HG03520 (cell line): ENCODE measurements at regions not wholly inside any gene's neighbourhood (a gene's known extent, or its start where the extent isn't known, plus 50 kb on each side); places are given as distances from the start of the nearest gene placed in this dataset.

Experiments
- ATAC-seq: cut with Tn5 transposase; IDR thresholded peaks from one replicate; pipeline ENCODE4 v1.9.1; 2021; ENCODE audit warnings: mild to moderate bottlenecking, moderate library complexity; ENCODE audit not compliant: unreplicated experiment

GRCh38 chr3:68173012-68173634, 518.7 kb upstream of the SUCLG2 start:
- no peak for ATAC-seq

GRCh38 chr3:68172039-68172438, 517.6 kb upstream of the SUCLG2 start:
- no peak for ATAC-seq

- ATAC-seq: no peak
Observed at GRCh38 chr3:68163968-68164367, 509.6 kb upstream of the SUCLG2 start.

- no peak for ATAC-seq
Observed at GRCh38 chr3:68163062-68163461, 508.6 kb upstream of the SUCLG2 start.

- ATAC-seq: no peak
Observed at GRCh38 chr3:68162644-68163043, 508.2 kb upstream of the SUCLG2 start.

GRCh38 chr3:68151359-68151758, 496.9 kb upstream of the SUCLG2 start:
- ATAC-seq: no peak

- ATAC-seq: no peak
Observed at GRCh38 chr3:68148447-68148846, 494.0 kb upstream of the SUCLG2 start.

- no peak for ATAC-seq
Observed at GRCh38 chr3:68142441-68142840, 488.0 kb upstream of the SUCLG2 start.

- ATAC-seq: no peak
Observed at GRCh38 chr3:68139897-68140296, 485.5 kb upstream of the SUCLG2 start.

- no peak for ATAC-seq
Observed at GRCh38 chr3:68136411-68136810, 482.0 kb upstream of the SUCLG2 start.

GRCh38 chr3:68135067-68135466, 480.7 kb upstream of the SUCLG2 start:
- no peak for ATAC-seq

- no peak for ATAC-seq
Observed at GRCh38 chr3:68129065-68129464, 474.7 kb upstream of the SUCLG2 start.

- ATAC-seq: no peak
Observed at GRCh38 chr3:68123231-68123630, 468.8 kb upstream of the SUCLG2 start.

- ATAC-seq: no peak
Observed at GRCh38 chr3:68121287-68121686, 466.9 kb upstream of the SUCLG2 start.

GRCh38 chr3:68116580-68116979, 462.2 kb upstream of the SUCLG2 start:
- no peak for ATAC-seq

- no peak for ATAC-seq
Observed at GRCh38 chr3:68103811-68104210, 449.4 kb upstream of the SUCLG2 start.

GRCh38 chr3:68090571-68090970, 436.2 kb upstream of the SUCLG2 start:
- no peak for ATAC-seq

- no peak for ATAC-seq
Observed at GRCh38 chr3:68089572-68090011, 435.2 kb upstream of the SUCLG2 start.

- ATAC-seq: no peak
Observed at GRCh38 chr3:68088636-68089035, 434.2 kb upstream of the SUCLG2 start.

- ATAC-seq: no peak
Observed at GRCh38 chr3:68088216-68088615, 433.8 kb upstream of the SUCLG2 start.

GRCh38 chr3:68072062-68072461, 417.6 kb upstream of the SUCLG2 start:
- no peak for ATAC-seq

- no peak for ATAC-seq
Observed at GRCh38 chr3:68070186-68070585, 415.8 kb upstream of the SUCLG2 start.

- ATAC-seq: no peak
Observed at GRCh38 chr3:68067314-68067713, 412.9 kb upstream of the SUCLG2 start.
